ENCODE measurements at regions not wholly inside any gene's neighbourhood (a gene's known extent, or its start where the extent isn't known, plus 50 kb on each side); places are given as distances from the start of the nearest gene placed in this dataset.

DNA sequence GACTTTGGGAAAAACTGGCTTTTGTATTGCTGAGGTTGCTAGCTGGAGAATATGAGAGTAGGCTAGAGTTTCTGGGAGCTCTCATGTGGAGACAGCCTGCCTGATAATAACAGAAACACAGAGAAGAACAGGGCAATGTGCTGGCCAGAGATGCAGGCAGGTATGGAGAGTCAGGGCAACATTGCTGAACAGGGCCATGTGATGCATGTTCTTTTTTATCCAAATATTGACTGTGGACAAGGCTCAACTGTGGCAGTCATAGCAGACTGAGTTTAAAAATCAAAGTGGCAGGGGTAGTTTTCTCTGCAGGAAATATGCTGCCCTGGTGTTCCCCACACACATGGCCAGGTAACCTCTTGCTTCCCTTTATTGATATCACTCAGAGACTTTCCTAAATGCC lies 381.1 kb downstream of the RASEF start:
- Histone ChIP-seq H3K27me3 (ENCODE audit: control insufficient read depth in 1 of 2, insufficient read depth in 2 of 2, low read length in 2 of 2) (no peaks in the 10 kb centered on the region), H3K4me3 (ENCODE audit: low read depth in 1 of 2, low read length in 2 of 2) (no peak overlapping the region), H3K4me1 (ENCODE audit: control insufficient read depth in 2 of 2, insufficient read depth in 2 of 2, low read length in 1 of 2) (no peaks in the 10 kb centered on the region), H3K9me3 (ENCODE audit: control insufficient read depth in 2 of 2, insufficient read depth in 1 of 2, low read depth in 1 of 2, low read length in 1 of 2) (no peaks in the 10 kb centered on the region), H3K27ac (ENCODE audit: low read depth in 2 of 2, low read length in 1 of 2) (no peak overlapping the region), H3K36me3 (ENCODE audit: control insufficient read depth in 2 of 2, insufficient read depth in 2 of 2, low read length in 1 of 2) (no peaks in the 10 kb centered on the region)

DNA sequence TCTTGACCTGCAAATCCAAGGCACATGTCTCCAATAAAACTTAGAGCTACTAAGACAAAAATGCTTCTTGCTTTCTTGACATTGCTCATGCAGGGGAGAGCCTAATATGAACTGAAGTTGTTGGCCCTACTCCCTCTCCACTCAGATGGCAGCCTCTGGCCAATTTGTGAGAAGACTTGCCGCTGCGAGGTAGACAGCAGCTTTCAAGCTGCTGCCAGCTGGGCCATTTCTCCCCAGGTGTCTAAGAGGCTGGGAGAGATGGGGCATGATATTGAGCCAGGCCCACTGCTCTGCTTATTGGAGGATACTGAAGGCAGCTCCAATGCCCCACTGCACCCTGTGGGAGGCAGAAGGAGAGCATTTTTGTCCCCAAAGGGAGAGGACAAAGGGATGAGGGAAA lies 380.5 kb downstream of the RASEF start:
- 53 to 70% methylated on average over 2 of the region's 2 CpGs for WGBS, 2 donors
- H3K36me3 ChIP-seq (ENCODE audit: control insufficient read depth in 2 of 2, insufficient read depth in 2 of 2, low read length in 1 of 2), result no peaks in the 10 kb centered on the region
- H3K9me3 ChIP-seq (ENCODE audit: control insufficient read depth in 2 of 2, insufficient read depth in 1 of 2, low read depth in 1 of 2, low read length in 1 of 2), result no peaks in the 10 kb centered on the region
- no peaks in the 10 kb centered on the region for H3K27me3 ChIP-seq (ENCODE audit: control insufficient read depth in 1 of 2, insufficient read depth in 2 of 2, low read length in 2 of 2)
- no peak overlapping the region for H3K4me3 ChIP-seq (ENCODE audit: low read depth in 1 of 2, low read length in 2 of 2)
- no peaks in the 10 kb centered on the region for H3K4me1 ChIP-seq (ENCODE audit: control insufficient read depth in 2 of 2, insufficient read depth in 2 of 2, low read length in 1 of 2)
- no peak overlapping the region for H3K27ac ChIP-seq (ENCODE audit: low read depth in 2 of 2, low read length in 1 of 2)

DNA sequence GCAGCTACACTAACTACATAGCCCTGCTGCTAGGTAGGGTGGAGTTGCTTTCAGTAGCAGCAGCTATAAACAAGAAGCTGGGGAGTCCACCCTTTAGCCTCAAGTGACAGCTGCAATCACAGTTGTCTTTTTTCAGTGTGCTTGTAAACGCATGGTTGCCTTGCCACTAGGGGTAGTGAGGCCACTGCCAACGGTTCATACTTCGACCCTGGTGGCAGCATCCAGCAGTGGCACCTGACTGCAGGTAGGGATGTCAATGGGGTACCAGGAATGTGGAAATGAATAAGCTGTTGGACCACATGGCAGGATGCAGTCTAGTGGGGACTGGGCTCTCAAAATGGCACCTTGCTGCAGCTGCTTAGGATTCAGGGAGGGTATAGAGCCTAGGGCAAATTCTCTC lies 367.2 kb downstream of the RASEF start:
- H3K27me3 ChIP-seq (ENCODE audit: control insufficient read depth in 1 of 2, insufficient read depth in 2 of 2, low read length in 2 of 2), result no peaks in the 10 kb centered on the region
- H3K36me3 ChIP-seq (ENCODE audit: control insufficient read depth in 2 of 2, insufficient read depth in 2 of 2, low read length in 1 of 2), result no peaks in the 10 kb centered on the region
- no peak overlapping the region for H3K27ac ChIP-seq (ENCODE audit: low read depth in 2 of 2, low read length in 1 of 2)
- 89 to 90% methylated on average over 3 of the region's 3 CpGs for WGBS, 2 donors
- peaks cover 6 to 9% of the 10 kb centered on the region in 2 donors for H3K9me3 ChIP-seq (ENCODE audit: control insufficient read depth in 2 of 2, insufficient read depth in 1 of 2, low read depth in 1 of 2, low read length in 1 of 2)
- peaks cover 0 to 2% of the 10 kb centered on the region in 2 donors for H3K4me1 ChIP-seq (ENCODE audit: control insufficient read depth in 2 of 2, insufficient read depth in 2 of 2, low read length in 1 of 2)
- no peak overlapping the region for H3K4me3 ChIP-seq (ENCODE audit: low read depth in 1 of 2, low read length in 2 of 2)

DNA sequence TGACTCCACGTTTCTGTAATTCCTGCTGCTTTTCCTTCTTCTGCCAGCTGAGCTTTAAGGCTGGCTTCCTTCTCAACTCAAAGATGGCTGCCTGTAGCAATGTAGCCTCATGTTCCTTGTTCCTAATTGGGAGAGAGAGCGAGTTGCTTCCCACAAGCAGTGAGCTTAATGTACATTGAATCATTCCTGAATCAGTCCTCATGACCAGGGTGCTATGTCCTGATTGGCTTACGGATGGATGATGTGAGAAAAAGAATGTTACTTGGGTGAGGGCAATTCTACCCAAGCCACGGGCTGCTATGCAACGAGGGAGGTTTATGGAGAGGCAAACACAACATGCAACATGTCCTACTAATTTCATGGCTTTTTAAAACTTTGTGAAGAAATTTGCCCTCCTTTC lies 356.2 kb downstream of the RASEF start:
- H3K9me3 ChIP-seq (ENCODE audit: control insufficient read depth in 2 of 2, insufficient read depth in 1 of 2, low read depth in 1 of 2, low read length in 1 of 2), result no peaks in the 10 kb centered on the region
- no peaks in the 10 kb centered on the region for H3K36me3 ChIP-seq (ENCODE audit: control insufficient read depth in 2 of 2, insufficient read depth in 2 of 2, low read length in 1 of 2)
- H3K4me1 ChIP-seq (ENCODE audit: control insufficient read depth in 2 of 2, insufficient read depth in 2 of 2, low read length in 1 of 2), result no peaks in the 10 kb centered on the region
- no peak overlapping the region for H3K27ac ChIP-seq (ENCODE audit: low read depth in 2 of 2, low read length in 1 of 2)
- WGBS, 2 donors, result 78 to 80% methylated on average over 5 of the region's 5 CpGs
- H3K4me3 ChIP-seq (ENCODE audit: low read depth in 1 of 2, low read length in 2 of 2), result no peak overlapping the region
- no peaks in the 10 kb centered on the region for H3K27me3 ChIP-seq (ENCODE audit: control insufficient read depth in 1 of 2, insufficient read depth in 2 of 2, low read length in 2 of 2)

DNA sequence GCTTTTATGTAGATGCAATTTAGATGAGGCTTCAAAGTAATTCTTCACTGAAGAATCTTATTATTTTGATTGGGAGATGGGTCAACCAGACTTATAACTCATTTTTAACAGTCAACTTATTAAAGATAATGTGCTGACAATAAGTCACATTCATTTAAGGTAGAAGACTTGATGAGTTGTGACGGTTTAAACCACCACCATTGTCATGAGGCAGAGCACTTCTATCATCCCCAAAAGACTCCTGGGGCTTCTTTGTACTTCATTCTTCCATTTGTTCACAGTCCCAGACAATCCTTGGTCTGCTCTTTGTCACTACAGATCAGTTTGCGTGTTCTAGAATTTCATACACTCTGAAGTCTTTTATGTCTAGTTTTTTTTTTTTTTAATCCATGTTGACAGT lies 346.1 kb downstream of the RASEF start:
- H3K27ac ChIP-seq (ENCODE audit: low read depth in 2 of 2, low read length in 1 of 2), result no peak overlapping the region
- H3K4me3 ChIP-seq (ENCODE audit: low read depth in 1 of 2, low read length in 2 of 2), result no peak overlapping the region
- 80 to 86% methylated on average over 2 of the region's 2 CpGs for WGBS, 2 donors
- peaks cover 0 to 2% of the 10 kb centered on the region in 2 donors for H3K9me3 ChIP-seq (ENCODE audit: control insufficient read depth in 2 of 2, insufficient read depth in 1 of 2, low read depth in 1 of 2, low read length in 1 of 2)
- no peaks in the 10 kb centered on the region for H3K36me3 ChIP-seq (ENCODE audit: control insufficient read depth in 2 of 2, insufficient read depth in 2 of 2, low read length in 1 of 2)
- H3K4me1 ChIP-seq (ENCODE audit: control insufficient read depth in 2 of 2, insufficient read depth in 2 of 2, low read length in 1 of 2), result no peaks in the 10 kb centered on the region
- no peaks in the 10 kb centered on the region for H3K27me3 ChIP-seq (ENCODE audit: control insufficient read depth in 1 of 2, insufficient read depth in 2 of 2, low read length in 2 of 2)

DNA sequence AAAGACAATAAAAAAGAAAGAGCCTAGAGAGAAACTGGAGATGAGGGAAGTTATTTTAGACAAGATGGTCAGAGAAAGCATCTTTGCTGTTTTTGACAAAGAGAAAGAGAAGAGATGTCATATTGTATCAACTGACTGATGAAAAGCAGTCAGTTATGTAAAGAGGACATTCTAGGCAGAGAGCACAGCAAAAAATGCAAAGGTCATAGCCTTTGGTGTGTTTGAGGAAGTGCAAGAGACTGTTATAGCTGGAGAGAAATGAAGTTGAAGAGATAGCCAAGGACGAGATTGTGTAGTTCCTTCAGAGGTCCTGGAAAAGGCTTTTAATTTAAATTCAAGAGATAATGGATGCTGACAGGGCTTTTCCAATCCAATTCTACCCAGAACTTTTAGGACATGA lies 342.4 kb downstream of the RASEF start:
- H3K4me3 ChIP-seq (ENCODE audit: low read depth in 1 of 2, low read length in 2 of 2), result no peak overlapping the region
- H3K27me3 ChIP-seq (ENCODE audit: control insufficient read depth in 1 of 2, insufficient read depth in 2 of 2, low read length in 2 of 2), result no peaks in the 10 kb centered on the region
- 64 to 76% methylated on average over 1 of the region's 1 CpG for WGBS, 2 donors
- no peaks in the 10 kb centered on the region for H3K4me1 ChIP-seq (ENCODE audit: control insufficient read depth in 2 of 2, insufficient read depth in 2 of 2, low read length in 1 of 2)
- no peaks in the 10 kb centered on the region for H3K36me3 ChIP-seq (ENCODE audit: control insufficient read depth in 2 of 2, insufficient read depth in 2 of 2, low read length in 1 of 2)
- H3K9me3 ChIP-seq (ENCODE audit: control insufficient read depth in 2 of 2, insufficient read depth in 1 of 2, low read depth in 1 of 2, low read length in 1 of 2), result no peaks in the 10 kb centered on the region
- no peak overlapping the region for H3K27ac ChIP-seq (ENCODE audit: low read depth in 2 of 2, low read length in 1 of 2)

DNA sequence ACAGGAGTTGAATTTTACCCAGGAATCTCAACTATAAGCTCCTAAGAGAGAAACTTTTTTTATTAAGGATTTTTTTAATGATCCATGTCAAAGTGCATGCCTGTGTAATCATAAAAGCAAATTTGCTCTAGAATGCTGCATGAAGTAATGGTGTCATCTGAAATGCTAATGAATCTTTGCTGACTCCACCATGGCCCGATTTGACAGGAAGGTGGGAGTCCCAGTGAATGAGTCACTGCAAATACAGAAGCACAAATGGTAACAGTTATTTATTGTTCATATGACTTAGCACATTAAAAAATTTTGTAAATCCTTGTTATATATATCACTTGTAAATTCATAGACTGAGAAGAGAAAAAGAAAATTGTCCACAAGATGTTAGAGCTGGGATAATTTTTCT lies 341.3 kb downstream of the RASEF start:
- Histone ChIP-seq H3K27me3 (ENCODE audit: control insufficient read depth in 1 of 2, insufficient read depth in 2 of 2, low read length in 2 of 2) (no peaks in the 10 kb centered on the region), H3K4me1 (ENCODE audit: control insufficient read depth in 2 of 2, insufficient read depth in 2 of 2, low read length in 1 of 2) (no peaks in the 10 kb centered on the region), H3K4me3 (ENCODE audit: low read depth in 1 of 2, low read length in 2 of 2) (no peak overlapping the region), H3K27ac (ENCODE audit: low read depth in 2 of 2, low read length in 1 of 2) (no peak overlapping the region), H3K9me3 (ENCODE audit: control insufficient read depth in 2 of 2, insufficient read depth in 1 of 2, low read depth in 1 of 2, low read length in 1 of 2) (no peaks in the 10 kb centered on the region), H3K36me3 (ENCODE audit: control insufficient read depth in 2 of 2, insufficient read depth in 2 of 2, low read length in 1 of 2) (no peaks in the 10 kb centered on the region)
- 13 to 14% methylated on average over 1 of the region's 1 CpG for WGBS, 2 donors

DNA sequence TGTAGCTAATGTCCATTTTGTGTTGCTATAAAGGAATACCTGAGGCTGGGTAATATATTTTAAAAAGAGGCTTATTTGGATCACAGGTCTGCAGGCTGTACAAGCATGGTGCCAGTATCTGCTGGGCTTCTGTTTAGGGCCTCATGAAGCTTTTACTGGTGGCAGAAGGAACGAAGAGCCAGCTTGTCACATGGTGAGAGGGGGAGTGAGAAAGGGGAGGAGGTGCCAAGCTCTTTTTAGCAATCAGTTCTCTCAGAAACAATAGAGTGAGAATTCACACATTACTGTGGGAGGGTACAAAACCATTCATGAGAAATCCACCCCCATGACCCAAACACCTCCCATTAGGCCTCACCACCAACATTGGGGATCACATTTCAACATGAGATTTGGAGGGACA lies 340.9 kb downstream of the RASEF start:
- Histone ChIP-seq H3K9me3 (ENCODE audit: control insufficient read depth in 2 of 2, insufficient read depth in 1 of 2, low read depth in 1 of 2, low read length in 1 of 2) (no peaks in the 10 kb centered on the region), H3K27ac (ENCODE audit: low read depth in 2 of 2, low read length in 1 of 2) (no peak overlapping the region), H3K4me1 (ENCODE audit: control insufficient read depth in 2 of 2, insufficient read depth in 2 of 2, low read length in 1 of 2) (no peaks in the 10 kb centered on the region), H3K27me3 (ENCODE audit: control insufficient read depth in 1 of 2, insufficient read depth in 2 of 2, low read length in 2 of 2) (no peaks in the 10 kb centered on the region), H3K36me3 (ENCODE audit: control insufficient read depth in 2 of 2, insufficient read depth in 2 of 2, low read length in 1 of 2) (no peaks in the 10 kb centered on the region), H3K4me3 (ENCODE audit: low read depth in 1 of 2, low read length in 2 of 2) (no peak overlapping the region)
- 64 to 86% methylated on average over 1 of the region's 1 CpG for WGBS, 2 donors

DNA sequence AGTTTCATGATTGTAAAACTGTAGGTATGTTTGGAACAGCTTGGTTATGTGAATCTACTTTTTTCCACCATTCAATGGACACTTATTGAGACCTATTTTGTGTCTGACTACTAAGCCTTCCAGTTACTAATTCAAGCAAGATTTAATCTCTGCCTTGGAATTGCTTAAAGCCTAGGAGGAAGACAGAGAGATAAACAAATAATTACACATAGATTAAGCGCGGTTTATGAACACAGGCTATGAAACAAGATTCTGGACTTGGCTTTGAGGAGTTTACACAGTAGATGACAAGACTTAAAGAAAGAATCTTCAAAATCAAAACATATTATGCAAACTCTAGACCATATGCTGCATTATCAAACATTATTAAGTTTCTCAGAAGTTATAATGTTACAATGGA lies 340.4 kb downstream of the RASEF start:
- Histone ChIP-seq H3K36me3 (ENCODE audit: control insufficient read depth in 2 of 2, insufficient read depth in 2 of 2, low read length in 1 of 2) (no peaks in the 10 kb centered on the region), H3K4me1 (ENCODE audit: control insufficient read depth in 2 of 2, insufficient read depth in 2 of 2, low read length in 1 of 2) (no peaks in the 10 kb centered on the region), H3K27me3 (ENCODE audit: control insufficient read depth in 1 of 2, insufficient read depth in 2 of 2, low read length in 2 of 2) (no peaks in the 10 kb centered on the region), H3K4me3 (ENCODE audit: low read depth in 1 of 2, low read length in 2 of 2) (no peak overlapping the region), H3K27ac (ENCODE audit: low read depth in 2 of 2, low read length in 1 of 2) (no peak overlapping the region), H3K9me3 (ENCODE audit: control insufficient read depth in 2 of 2, insufficient read depth in 1 of 2, low read depth in 1 of 2, low read length in 1 of 2) (no peaks in the 10 kb centered on the region)
- 61 to 62% methylated on average over 2 of the region's 2 CpGs for WGBS, 2 donors

DNA sequence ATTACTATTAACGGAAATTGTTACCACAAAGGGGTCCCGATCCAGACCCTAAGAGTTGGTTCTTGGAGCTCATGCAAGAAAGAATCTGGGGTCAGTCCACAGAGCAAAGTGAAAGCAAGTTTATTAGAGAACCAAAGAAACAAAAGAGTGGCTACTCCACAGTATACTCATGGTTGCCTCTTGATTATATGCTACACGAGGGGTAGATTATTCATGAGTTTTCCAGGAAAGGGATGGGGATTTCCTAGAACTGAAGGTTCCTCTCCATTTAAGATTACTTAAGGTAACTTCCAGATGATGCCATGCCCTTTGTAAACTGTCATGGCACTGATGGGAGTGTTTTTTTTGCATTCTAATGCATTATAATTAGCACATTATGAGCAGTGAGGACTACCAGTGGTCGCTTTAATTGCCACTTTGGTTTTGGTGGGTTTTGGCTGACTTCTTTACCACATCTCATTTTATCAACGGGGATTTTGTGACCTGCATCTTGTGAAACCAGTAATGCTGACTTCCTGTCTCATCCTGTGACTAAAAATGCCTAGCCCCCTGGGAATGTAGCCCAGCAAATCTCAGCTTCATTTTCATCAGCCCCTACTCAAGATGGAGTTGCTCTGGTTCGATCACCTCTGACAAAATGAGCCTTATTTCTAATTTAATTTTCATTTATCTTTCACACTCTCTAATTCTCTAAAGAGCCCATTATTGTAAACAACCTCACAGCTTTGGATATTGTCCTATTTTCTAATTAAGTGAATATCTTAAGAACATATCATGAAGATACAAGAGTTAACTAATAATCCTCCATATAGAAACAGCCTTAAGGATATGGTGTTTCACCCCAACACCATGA lies 336.3 kb downstream of the RASEF start:
- Histone ChIP-seq H3K4me1 (ENCODE audit: control insufficient read depth in 2 of 2, insufficient read depth in 2 of 2, low read length in 1 of 2) (no peaks in the 10 kb centered on the region), H3K9me3 (ENCODE audit: control insufficient read depth in 2 of 2, insufficient read depth in 1 of 2, low read depth in 1 of 2, low read length in 1 of 2) (no peaks in the 10 kb centered on the region), H3K4me3 (ENCODE audit: low read depth in 1 of 2, low read length in 2 of 2) (no peak overlapping the region), H3K27ac (ENCODE audit: low read depth in 2 of 2, low read length in 1 of 2) (no peak overlapping the region), H3K36me3 (ENCODE audit: control insufficient read depth in 2 of 2, insufficient read depth in 2 of 2, low read length in 1 of 2) (no peaks in the 10 kb centered on the region), H3K27me3 (ENCODE audit: control insufficient read depth in 1 of 2, insufficient read depth in 2 of 2, low read length in 2 of 2) (no peaks in the 10 kb centered on the region)
- 57 to 61% methylated on average over 6 of the region's 6 CpGs for WGBS, 2 donors
